Breast epithelium (tissue), 3 donors: ENCODE measurements at regions not wholly inside any gene's neighbourhood (a gene's known extent, or its start where the extent isn't known, plus 50 kb on each side); places are given as distances from the start of the nearest gene placed in this dataset.

Source experiments
- POLR2A ChIP-seq: fragments of 450-650 bp; IDR thresholded peaks from one replicate; pipeline ENCODE4 v1.6.1; 2016; ENCODE audit warnings: antibody characterized with exemption, mild to moderate bottlenecking, moderate library complexity
- TF ChIP-seq, protein P1 (sequence below), 3 donors: fragments of 450-650 bp; IDR thresholded peaks; one replicate each; pipeline ENCODE4 v1.5.1; 2016 to 2017; ENCODE audit warnings: antibody characterized with exemption in 3 of 3, mild to moderate bottlenecking in 3 of 3, moderate library complexity in 3 of 3

DNA sequence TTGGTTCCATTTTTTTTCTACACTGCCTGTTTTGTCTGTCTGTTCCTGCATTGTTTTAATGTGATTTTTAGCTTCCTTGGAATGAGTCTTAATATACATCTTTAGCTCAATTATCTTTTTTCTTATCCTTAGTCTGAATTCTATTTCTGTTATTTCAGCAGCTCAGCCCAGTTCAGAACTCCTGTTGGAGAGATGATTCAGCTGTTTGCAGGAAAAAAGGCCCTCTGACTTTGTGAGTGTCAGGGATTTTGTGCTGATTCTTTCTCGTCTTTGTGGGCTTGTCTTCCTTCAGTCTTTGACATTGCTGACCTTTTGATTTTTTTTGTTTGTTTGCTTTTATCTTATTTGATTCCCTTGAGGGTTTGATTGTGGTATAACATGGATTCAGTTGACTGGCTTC, 343.2 kb upstream of the TRAM1L1 start:
- TF ChIP-seq POLR2A, result no peak
- TF ChIP-seq, protein P1, sequence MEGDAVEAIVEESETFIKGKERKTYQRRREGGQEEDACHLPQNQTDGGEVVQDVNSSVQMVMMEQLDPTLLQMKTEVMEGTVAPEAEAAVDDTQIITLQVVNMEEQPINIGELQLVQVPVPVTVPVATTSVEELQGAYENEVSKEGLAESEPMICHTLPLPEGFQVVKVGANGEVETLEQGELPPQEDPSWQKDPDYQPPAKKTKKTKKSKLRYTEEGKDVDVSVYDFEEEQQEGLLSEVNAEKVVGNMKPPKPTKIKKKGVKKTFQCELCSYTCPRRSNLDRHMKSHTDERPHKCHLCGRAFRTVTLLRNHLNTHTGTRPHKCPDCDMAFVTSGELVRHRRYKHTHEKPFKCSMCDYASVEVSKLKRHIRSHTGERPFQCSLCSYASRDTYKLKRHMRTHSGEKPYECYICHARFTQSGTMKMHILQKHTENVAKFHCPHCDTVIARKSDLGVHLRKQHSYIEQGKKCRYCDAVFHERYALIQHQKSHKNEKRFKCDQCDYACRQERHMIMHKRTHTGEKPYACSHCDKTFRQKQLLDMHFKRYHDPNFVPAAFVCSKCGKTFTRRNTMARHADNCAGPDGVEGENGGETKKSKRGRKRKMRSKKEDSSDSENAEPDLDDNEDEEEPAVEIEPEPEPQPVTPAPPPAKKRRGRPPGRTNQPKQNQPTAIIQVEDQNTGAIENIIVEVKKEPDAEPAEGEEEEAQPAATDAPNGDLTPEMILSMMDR (IDR thresholded peaks at IDR 0.05), result no peak
